CD4-positive, alpha-beta T cell treated with Interleukin-4 for 1 hour (primary cell): ENCODE measurements at regions not wholly inside any gene's neighbourhood (a gene's known extent, or its start where the extent isn't known, plus 50 kb on each side); places are given as distances from the start of the nearest gene placed in this dataset.

Source experiments
- DNase-seq, 2 donors: peaks; one replicate each; pipeline ENCODE4 v3.0.0-alpha.2; 2020 to 2022

- DNase-seq: no peak
These were observed 81.1 kb downstream of the BOLA3 start for GRCh38 chr2:74066491-74067203.

- DNase-seq: no peak
These were observed 80.4 kb downstream of the BOLA3 start for GRCh38 chr2:74067221-74067747.

- DNase-seq: no peak
These were observed 76.7 kb downstream of the BOLA3 start for GRCh38 chr2:74070991-74071390.

GRCh38 chr2:74071426-74071825 lies 76.3 kb downstream of the BOLA3 start:
- DNase-seq: no peak

- DNase-seq: no peak
These were observed 75.1 kb downstream of the BOLA3 start for GRCh38 chr2:74072565-74072964.

GRCh38 chr2:74074487-74074886 lies 73.2 kb downstream of the BOLA3 start:
- no peak for DNase-seq

- DNase-seq: no peak
These were observed 71.6 kb downstream of the BOLA3 start for GRCh38 chr2:74076074-74076470.

- no peak for DNase-seq
These were observed 70.1 kb downstream of the BOLA3 start for GRCh38 chr2:74077636-74078035.

DNA sequence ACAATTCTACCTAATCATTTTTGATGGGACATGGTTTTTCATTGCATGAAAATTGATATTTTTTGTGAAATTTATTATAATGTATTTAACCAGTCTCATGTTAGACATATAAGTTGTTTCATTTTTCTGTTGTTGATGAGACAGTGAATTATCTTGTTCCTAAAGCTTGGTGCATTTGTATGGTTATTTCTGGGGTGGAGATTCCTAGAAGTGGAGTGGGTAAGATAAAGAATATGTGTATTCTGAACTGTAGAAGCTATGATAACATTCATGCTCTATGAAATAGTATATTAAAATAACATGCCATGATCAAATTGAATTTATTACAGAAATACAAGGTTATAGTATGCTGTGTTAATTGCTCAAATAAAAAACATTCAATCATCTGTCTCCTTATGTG lies 69.2 kb downstream of the BOLA3 start:
- no peak for DNase-seq

GRCh38 chr2:74079522-74080341 lies 68.0 kb downstream of the BOLA3 start:
- DNase-seq: peak; percentile 4 to 44

- DNase-seq: no peak
These were observed 67.4 kb downstream of the BOLA3 start for GRCh38 chr2:74080346-74080745.

DNA sequence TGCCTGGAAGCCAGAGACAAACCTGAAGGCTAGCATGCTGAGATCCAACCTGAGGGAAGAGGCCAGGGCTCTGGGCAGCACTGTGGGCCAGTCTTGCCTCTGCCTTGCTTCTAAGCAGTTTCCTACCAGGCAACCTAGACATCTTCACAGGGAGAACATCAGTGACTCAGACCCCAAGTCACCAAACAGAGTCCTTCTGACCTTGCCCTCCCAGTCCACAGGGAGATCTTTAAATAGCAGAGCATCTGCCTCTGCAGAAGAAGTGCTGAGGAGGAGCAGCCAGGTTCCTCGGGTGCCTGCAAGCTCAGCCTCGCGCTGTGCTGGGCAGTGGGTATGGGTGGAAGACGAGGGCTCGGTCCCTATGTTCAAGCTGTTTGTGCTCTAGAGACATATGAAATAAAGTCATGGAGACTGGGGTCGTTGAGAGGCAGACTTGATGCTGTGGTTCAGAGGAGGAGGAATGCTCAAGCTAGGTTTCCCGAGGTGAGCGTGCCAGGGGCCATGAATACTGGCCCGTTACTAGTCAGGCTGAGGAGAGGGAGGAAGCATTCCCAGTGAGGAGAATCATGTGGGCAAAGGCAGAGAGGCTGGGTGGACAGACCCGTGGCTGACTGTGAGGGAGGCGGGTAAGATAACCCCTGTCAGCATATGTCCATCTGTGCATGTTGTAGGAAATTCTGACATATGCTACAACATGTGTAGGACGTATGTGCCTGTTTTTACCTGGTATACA lies 66.5 kb downstream of the BOLA3 start:
- no peak for DNase-seq

- no peak for DNase-seq
These were observed 66.0 kb downstream of the BOLA3 start for GRCh38 chr2:74081763-74082110.

GRCh38 chr2:74083750-74084149 lies 64.0 kb downstream of the BOLA3 start:
- DNase-seq: no peak
